HEK293 (cell line): ENCODE measurements at regions not wholly inside any gene's neighbourhood (a gene's known extent, or its start where the extent isn't known, plus 50 kb on each side); places are given as distances from the start of the nearest gene placed in this dataset.

Experiments
- KLF8 ChIP-seq: fragments of 450-650 bp; formaldehyde crosslinking; IDR thresholded peaks from 2 replicates; pipeline ENCODE4 v1.5.1; 2016; ENCODE audit warnings: missing biosample characterization, missing genetic modification characterization
- PRDM1 ChIP-seq: fragments of 450-650 bp; formaldehyde crosslinking; IDR thresholded peaks from 2 replicates; pipeline ENCODE4; 2016; ENCODE audit warnings: missing biosample characterization, missing genetic modification characterization
- SP2 ChIP-seq: fragments of 450-650 bp; formaldehyde crosslinking; IDR thresholded peaks from 2 replicates; pipeline ENCODE4 v1.5.1; 2016; ENCODE audit warnings: missing biosample characterization, missing genetic modification characterization
- TRIM28 ChIP-seq: IDR thresholded peaks from 2 replicates; pipeline ENCODE4 v1.6.1; 2011; ENCODE audit warnings: low read length, control low read depth, borderline replicate concordance
- ZNF292 ChIP-seq: fragments of 450-650 bp; formaldehyde crosslinking; IDR thresholded peaks from 2 replicates; pipeline ENCODE4 v1.5.1; 2016; ENCODE audit warnings: low read depth, missing biosample characterization, missing genetic modification characterization, borderline replicate concordance
- ZNF530 ChIP-seq: fragments of 450-650 bp; formaldehyde crosslinking; IDR thresholded peaks from 2 replicates; pipeline ENCODE4 v1.5.1; 2016; ENCODE audit warnings: low read depth, missing biosample characterization, missing genetic modification characterization
- ZNF792 ChIP-seq: fragments of 450-650 bp; formaldehyde crosslinking; IDR thresholded peaks from 2 replicates; pipeline ENCODE4 v1.5.1; 2016; ENCODE audit warnings: missing biosample characterization, missing genetic modification characterization
- TF ChIP-seq, protein P1 (sequence below): fragments of 450-650 bp; formaldehyde crosslinking; IDR thresholded peaks from 2 replicates; pipeline ENCODE4 v1.5.1; 2016; ENCODE audit warnings: missing biosample characterization, missing genetic modification characterization

DNA sequence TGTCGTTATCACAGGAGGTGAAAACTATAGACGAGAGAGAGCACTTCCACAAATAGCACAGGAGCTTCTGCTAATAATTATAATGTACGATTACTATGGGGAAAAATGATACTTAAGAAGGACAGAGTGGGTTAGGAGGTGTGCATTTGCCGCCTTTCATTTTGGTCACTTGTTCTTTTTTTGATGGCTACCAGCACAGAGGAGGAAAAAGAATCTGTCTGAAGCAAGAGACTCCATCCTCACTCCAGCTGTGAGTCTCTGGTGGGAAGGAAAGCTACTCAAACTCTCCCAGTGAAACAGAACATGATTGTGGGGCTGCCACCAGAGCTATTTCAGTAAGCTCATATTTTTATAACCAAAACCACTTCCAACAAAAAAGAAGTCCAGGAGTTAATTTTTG lies 270.4 kb upstream of the TMEM161B start:
- TF ChIP-seq ZNF530 (no peak), PRDM1 (no peak), SP2 (no peak), ZNF292 (no peak), KLF8 (no peak), ZNF792 (tag by site-specific recombination) (no peak), TRIM28 (no peak)
- TF ChIP-seq, protein P1, sequence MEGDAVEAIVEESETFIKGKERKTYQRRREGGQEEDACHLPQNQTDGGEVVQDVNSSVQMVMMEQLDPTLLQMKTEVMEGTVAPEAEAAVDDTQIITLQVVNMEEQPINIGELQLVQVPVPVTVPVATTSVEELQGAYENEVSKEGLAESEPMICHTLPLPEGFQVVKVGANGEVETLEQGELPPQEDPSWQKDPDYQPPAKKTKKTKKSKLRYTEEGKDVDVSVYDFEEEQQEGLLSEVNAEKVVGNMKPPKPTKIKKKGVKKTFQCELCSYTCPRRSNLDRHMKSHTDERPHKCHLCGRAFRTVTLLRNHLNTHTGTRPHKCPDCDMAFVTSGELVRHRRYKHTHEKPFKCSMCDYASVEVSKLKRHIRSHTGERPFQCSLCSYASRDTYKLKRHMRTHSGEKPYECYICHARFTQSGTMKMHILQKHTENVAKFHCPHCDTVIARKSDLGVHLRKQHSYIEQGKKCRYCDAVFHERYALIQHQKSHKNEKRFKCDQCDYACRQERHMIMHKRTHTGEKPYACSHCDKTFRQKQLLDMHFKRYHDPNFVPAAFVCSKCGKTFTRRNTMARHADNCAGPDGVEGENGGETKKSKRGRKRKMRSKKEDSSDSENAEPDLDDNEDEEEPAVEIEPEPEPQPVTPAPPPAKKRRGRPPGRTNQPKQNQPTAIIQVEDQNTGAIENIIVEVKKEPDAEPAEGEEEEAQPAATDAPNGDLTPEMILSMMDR (tag by site-specific recombination): no peak
